ENCODE measurements at regions not wholly inside any gene's neighbourhood (a gene's known extent, or its start where the extent isn't known, plus 50 kb on each side); places are given as distances from the start of the nearest gene placed in this dataset.

- no peak for TF ChIP-seq CTCF (IDR thresholded peaks at IDR 0.05)
- no peak for TF ChIP-seq EZH2phosphoT487 (IDR thresholded peaks at IDR 0.05)
- TF ChIP-seq EZH2 (IDR thresholded peaks at IDR 0.05), result no peak
These were observed 326.1 kb downstream of the NSG2 start for GRCh38 chr5:174371600-174372094.

Measured in neural progenitor cell (in vitro differentiated cells).